NCI-H146 (cell line): ENCODE measurements at regions not wholly inside any gene's neighbourhood (a gene's known extent, or its start where the extent isn't known, plus 50 kb on each side); places are given as distances from the start of the nearest gene placed in this dataset.
"Not testable (repeated sequence)": the region's sequence is repeated elsewhere in the genome, so short reads cannot be mapped to it uniquely, and the experiment has no call there.

Experiments used
- DNase-seq: peaks from one replicate; lab custom pipeline; 2025; lab: John Stamatoyannopoulos, UW

- DNase-seq, result no peak
Measured at GRCh38 chr4:103499094-103499493, 220.7 kb downstream of the TACR3 start.

- DNase-seq, result no peak
Measured at GRCh38 chr4:103498161-103499070, 221.4 kb downstream of the TACR3 start.

- no peak for DNase-seq
Measured at GRCh38 chr4:103497692-103498091, 222.1 kb downstream of the TACR3 start.

GRCh38 chr4:103496800-103497199 is 223.0 kb downstream of the TACR3 start:
- DNase-seq, result no peak

GRCh38 chr4:103493450-103494159 is 226.2 kb downstream of the TACR3 start:
- DNase-seq, result no peak

GRCh38 chr4:103485296-103485695 is 234.5 kb downstream of the TACR3 start:
- not testable (repeated sequence) for DNase-seq

- DNase-seq, result no peak
Measured at GRCh38 chr4:103484521-103484920, 235.3 kb downstream of the TACR3 start.

GRCh38 chr4:103482893-103483292 is 236.9 kb downstream of the TACR3 start:
- DNase-seq, result no peak

GRCh38 chr4:103482471-103482870 is 237.3 kb downstream of the TACR3 start:
- DNase-seq, result no peak

GRCh38 chr4:103478734-103479133 is 241.1 kb downstream of the TACR3 start:
- no peak for DNase-seq

GRCh38 chr4:103478210-103478609 is 241.6 kb downstream of the TACR3 start:
- no peak for DNase-seq

GRCh38 chr4:103457566-103457965 is 259.4 kb upstream of the CENPE start:
- no peak for DNase-seq

GRCh38 chr4:103451341-103451740 is 253.2 kb upstream of the CENPE start:
- no peak for DNase-seq

- DNase-seq, result no peak
Measured at GRCh38 chr4:103450693-103451092, 252.6 kb upstream of the CENPE start.

- no peak for DNase-seq
Measured at GRCh38 chr4:103449296-103450023, 251.3 kb upstream of the CENPE start.

- DNase-seq, result no peak
Measured at GRCh38 chr4:103445377-103445776, 247.2 kb upstream of the CENPE start.

- DNase-seq, result no peak
Measured at GRCh38 chr4:103443324-103443723, 245.2 kb upstream of the CENPE start.

- DNase-seq, result no peak
Measured at GRCh38 chr4:103429283-103429682, 231.1 kb upstream of the CENPE start.

GRCh38 chr4:103425406-103425805 is 227.3 kb upstream of the CENPE start:
- no peak for DNase-seq

GRCh38 chr4:103424853-103425252 is 226.7 kb upstream of the CENPE start:
- DNase-seq, result no peak

GRCh38 chr4:103423261-103423660 is 225.1 kb upstream of the CENPE start:
- DNase-seq, result no peak

GRCh38 chr4:103422467-103423219 is 224.5 kb upstream of the CENPE start:
- no peak for DNase-seq
